ENCODE measurements at regions not wholly inside any gene's neighbourhood (a gene's known extent, or its start where the extent isn't known, plus 50 kb on each side); places are given as distances from the start of the nearest gene placed in this dataset.
"Not testable (repeated sequence)": the region's sequence is repeated elsewhere in the genome, so short reads cannot be mapped to it uniquely, and the experiment has no call there.

- DNase-seq, result no peak
Measured at GRCh38 chr13:87124785-87125074, 546.4 kb upstream of the SLITRK5 start.

- no peak for DNase-seq
Measured at GRCh38 chr13:87128036-87128435, 543.1 kb upstream of the SLITRK5 start.

- no peak for DNase-seq
Measured at GRCh38 chr13:87128491-87128890, 542.7 kb upstream of the SLITRK5 start.

GRCh38 chr13:87129602-87130300 lies 541.4 kb upstream of the SLITRK5 start:
- DNase-seq, result no peak

GRCh38 chr13:87130423-87130822 lies 540.7 kb upstream of the SLITRK5 start:
- DNase-seq, result no peak

- DNase-seq, result no peak
Measured at GRCh38 chr13:87131611-87132010, 539.6 kb upstream of the SLITRK5 start.

GRCh38 chr13:87138866-87139265 lies 532.3 kb upstream of the SLITRK5 start:
- DNase-seq, result no peak

GRCh38 chr13:87147076-87147475 lies 524.1 kb upstream of the SLITRK5 start:
- no peak for DNase-seq

GRCh38 chr13:87153371-87153770 lies 517.8 kb upstream of the SLITRK5 start:
- no peak for DNase-seq

GRCh38 chr13:87166348-87166747 lies 504.8 kb upstream of the SLITRK5 start:
- no peak for DNase-seq

GRCh38 chr13:87168390-87168789 lies 502.8 kb upstream of the SLITRK5 start:
- no peak for DNase-seq

- no peak for DNase-seq
Measured at GRCh38 chr13:87169337-87169736, 501.8 kb upstream of the SLITRK5 start.

- no peak for DNase-seq
Measured at GRCh38 chr13:87172166-87172835, 498.9 kb upstream of the SLITRK5 start.

GRCh38 chr13:87185138-87185537 lies 486.0 kb upstream of the SLITRK5 start:
- DNase-seq, result not testable (repeated sequence)

GRCh38 chr13:87186647-87187046 lies 484.5 kb upstream of the SLITRK5 start:
- not testable (repeated sequence) for DNase-seq

- DNase-seq, result not testable (repeated sequence)
Measured at GRCh38 chr13:87191485-87191884, 479.7 kb upstream of the SLITRK5 start.

- DNase-seq, result no peak
Measured at GRCh38 chr13:87198371-87198770, 472.8 kb upstream of the SLITRK5 start.

GRCh38 chr13:87206708-87207107 lies 464.5 kb upstream of the SLITRK5 start:
- DNase-seq, result no peak

- no peak for DNase-seq
Measured at GRCh38 chr13:87207280-87208003, 463.7 kb upstream of the SLITRK5 start.

- no peak for DNase-seq
Measured at GRCh38 chr13:87208636-87209035, 462.5 kb upstream of the SLITRK5 start.

- DNase-seq, result no peak
Measured at GRCh38 chr13:87234981-87235380, 436.2 kb upstream of the SLITRK5 start.

GRCh38 chr13:87235621-87236020 lies 435.6 kb upstream of the SLITRK5 start:
- DNase-seq, result no peak

GRCh38 chr13:87244256-87244890 lies 426.8 kb upstream of the SLITRK5 start:
- no peak for DNase-seq

- not testable (repeated sequence) for DNase-seq
Measured at GRCh38 chr13:87249847-87250246, 421.3 kb upstream of the SLITRK5 start.
